Panc1 (cell line): ENCODE measurements at regions not wholly inside any gene's neighbourhood (a gene's known extent, or its start where the extent isn't known, plus 50 kb on each side); places are given as distances from the start of the nearest gene placed in this dataset.

Experiments used
- CTCF ChIP-seq: fragments of 450-650 bp; IDR thresholded peaks from 2 replicates; pipeline ENCODE4 v1.5.1; 2017; ENCODE audit warnings: mild to moderate bottlenecking
- REST ChIP-seq, 2 experiments: IDR thresholded peaks; 2 replicates each; pipeline ENCODE4 v1.6.1; 2011 to 2012; ENCODE audit warnings: low read depth in 2 of 2, control low read depth in 1 of 2, low read length in 1 of 2, mild to moderate bottlenecking in 1 of 2, moderate library complexity in 1 of 2; ENCODE audit not compliant: insufficient read depth in 1 of 2

- TF ChIP-seq CTCF: no peak
- TF ChIP-seq REST (IDR thresholded peaks at IDR 0.05; ENCODE audit: insufficient read depth in 1 of 2, low read depth in 2 of 2, low read length in 1 of 2): no peak
Measured at GRCh38 chr13:40042991-40043390, 387.5 kb downstream of the COG6 start.
